Calu3 (cell line): ENCODE measurements at regions not wholly inside any gene's neighbourhood (a gene's known extent, or its start where the extent isn't known, plus 50 kb on each side); places are given as distances from the start of the nearest gene placed in this dataset.

Experiments used
- BruUV-seq: library from RNA; stranded (reverse); fragments of 400-500 nt; replicated peaks from 2 replicates; lab custom pipeline; 2021; lab: Mats Ljungman, UMichigan
- CTCF ChIA-PET: fragments of 300-600 bp; sonication (Branson Sonifier 250); formaldehyde crosslinking; loops from one replicate; lab custom pipeline; 2022; ENCODE audit warnings: antibody characterized with exemption; lab: Charles Lee
- DNase-seq: peaks from one replicate; pipeline ENCODE4 v3.0.0; 2022
- H3K27ac Mint-ChIP-seq: one replicate; pipeline ENCODE4 v1.8.0; 2022; ENCODE audit warnings: mixed read lengths; ENCODE audit not compliant: unreplicated experiment
- H3K27me3 Mint-ChIP-seq: one replicate; pipeline ENCODE4 v1.8.0; 2022; ENCODE audit warnings: mixed read lengths; ENCODE audit not compliant: unreplicated experiment
- H3K36me3 Mint-ChIP-seq: one replicate; pipeline ENCODE4 v1.8.0; 2022; ENCODE audit warnings: mild to moderate bottlenecking, moderate library complexity, mixed read lengths; ENCODE audit not compliant: insufficient read depth, unreplicated experiment
- H3K4me1 Mint-ChIP-seq: one replicate; pipeline ENCODE4 v1.8.0; 2022; ENCODE audit warnings: mild to moderate bottlenecking, low read depth, mixed read lengths; ENCODE audit not compliant: unreplicated experiment
- H3K4me3 Mint-ChIP-seq: one replicate; pipeline ENCODE4 v1.8.0; 2022; ENCODE audit warnings: mild to moderate bottlenecking, low read depth, moderate library complexity, mixed read lengths; ENCODE audit not compliant: unreplicated experiment
- H3K9me3 Mint-ChIP-seq: one replicate; pipeline ENCODE4 v1.8.0; 2022; ENCODE audit warnings: low read depth, mixed read lengths; ENCODE audit not compliant: unreplicated experiment
- CTCF ChIP-seq: fragments of 200-600 bp; IDR thresholded peaks from one replicate; pipeline ENCODE4 v1.8.0; 2022; ENCODE audit warnings: antibody characterized with exemption; ENCODE audit not compliant: unreplicated experiment
- intact Hi-C: fragments of 100-400 bp; cut with micrococcal nuclease; formaldehyde crosslinking; loops from one replicate; pipeline ENCODE4 v1.10.0; 2022; ENCODE audit not compliant: unreplicated experiment

DNA sequence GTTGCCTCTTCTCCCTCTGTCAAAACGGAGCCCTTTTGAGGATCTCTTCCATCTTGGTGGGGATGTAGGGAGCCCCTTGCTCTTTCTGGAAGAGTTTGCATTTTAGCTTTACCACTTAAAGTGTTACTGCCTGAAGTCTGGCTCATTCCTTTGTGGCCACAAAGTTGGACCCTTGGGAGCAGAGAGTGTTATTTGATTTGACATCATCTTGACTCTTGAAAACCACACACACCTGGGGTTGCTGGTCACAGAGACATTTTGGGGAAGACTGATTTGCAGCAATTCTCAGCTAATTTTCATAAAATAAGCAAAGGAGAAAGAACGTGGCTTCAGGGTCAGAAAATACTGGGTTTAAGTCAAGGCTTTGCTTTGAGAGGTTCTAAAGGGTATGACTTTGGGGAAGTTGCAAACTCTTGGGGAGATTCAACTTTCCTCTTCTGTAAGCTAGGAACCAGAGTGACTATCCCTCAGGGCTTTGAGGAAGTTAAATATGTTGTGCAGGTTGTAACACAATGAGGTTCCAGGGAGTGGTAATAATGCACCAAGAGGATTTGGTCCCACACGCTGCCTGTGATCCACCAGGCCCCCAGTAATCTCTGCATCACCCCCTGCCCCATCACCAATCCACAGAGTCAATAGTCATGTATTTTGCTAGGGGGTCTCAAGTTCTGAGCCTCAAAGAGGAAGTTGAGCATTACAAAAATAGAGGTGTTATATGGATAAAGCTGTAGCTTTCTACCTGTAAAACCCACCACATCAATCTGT is 141.6 kb upstream of the SLC24A3 start:
- intact Hi-C loops = no loop called here
- no TSS peak for BruUV-seq

GRCh38 chr20:19071446-19071725 is 141.1 kb upstream of the SLC24A3 start:
- no peak for TF ChIP-seq CTCF
- intact Hi-C loops = no loop called here
- H3K9me3 Mint-ChIP-seq = no peaks in the 10 kb centered on the region
- H3K27me3 Mint-ChIP-seq = no peaks in the 10 kb centered on the region
- H3K27ac Mint-ChIP-seq = no peak overlapping the region
- no peaks in the 10 kb centered on the region for H3K36me3 Mint-ChIP-seq
- no peak for DNase-seq
- CTCF ChIA-PET = no interaction called here
- H3K4me1 Mint-ChIP-seq = no peaks in the 10 kb centered on the region
- no peak overlapping the region for H3K4me3 Mint-ChIP-seq
- no TSS peak for BruUV-seq

More for the DNA sequence above, 141.6 kb upstream of the SLC24A3 start:
- Mint-ChIP-seq H3K9me3 (no peaks in the 10 kb centered on the region), H3K27ac (no peak overlapping the region), H3K27me3 (no peaks in the 10 kb centered on the region), H3K36me3 (no peaks in the 10 kb centered on the region), H3K4me3 (no peak overlapping the region), H3K4me1 (no peaks in the 10 kb centered on the region)
- no peak for DNase-seq
- CTCF ChIA-PET = no interaction called here
- TF ChIP-seq CTCF = no peak

DNA sequence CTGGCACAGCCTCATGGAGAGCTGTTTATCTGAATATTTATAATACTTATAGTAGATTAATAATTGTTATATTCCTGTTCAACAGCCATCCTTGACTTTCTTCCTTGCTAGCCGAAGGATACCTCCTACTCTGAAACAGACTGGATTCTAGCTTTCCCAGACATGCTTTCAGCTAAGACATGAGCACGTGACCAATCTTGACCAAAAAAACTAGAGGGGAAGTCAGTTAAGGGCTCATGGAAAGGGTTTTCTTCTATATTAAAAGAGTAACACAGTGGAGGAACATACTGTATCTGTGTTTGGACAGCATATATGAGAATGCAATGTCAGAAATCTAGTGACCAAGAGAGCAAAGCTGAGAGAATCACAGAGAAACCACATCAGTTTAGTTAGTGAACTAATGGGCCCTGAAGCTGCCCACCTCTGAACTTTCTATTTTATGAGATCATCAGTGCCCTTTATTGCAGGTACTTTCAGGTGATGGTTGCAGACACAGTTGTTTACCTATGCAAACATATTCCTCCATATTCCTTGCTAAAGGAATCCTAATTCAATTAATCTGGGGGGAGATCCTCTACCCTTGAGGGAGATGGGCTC is 140.4 kb upstream of the SLC24A3 start:
- BruUV-seq = no TSS peak

DNA sequence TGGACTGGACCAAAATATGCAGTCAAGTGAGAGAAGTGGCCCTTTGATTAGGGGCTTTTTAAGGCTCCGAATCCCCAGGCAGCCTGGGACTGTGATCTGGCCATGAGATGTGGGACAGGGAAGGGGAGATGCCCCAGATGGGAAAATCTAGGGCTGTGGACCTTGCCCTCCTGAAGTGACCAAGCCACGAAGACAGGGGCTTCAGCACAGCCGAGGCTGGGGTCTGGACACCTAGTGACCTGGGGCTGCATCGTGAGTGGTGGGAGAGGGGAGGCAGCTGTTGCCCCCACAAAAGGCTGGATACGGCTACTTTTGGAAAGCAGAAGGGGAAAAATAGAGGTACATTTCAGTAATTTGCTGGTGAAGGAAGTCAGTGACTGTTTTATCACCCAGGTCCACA is 139.5 kb upstream of the SLC24A3 start:
- CTCF ChIA-PET = no interaction called here
- TF ChIP-seq CTCF = no peak

More for the DNA sequence above, 140.4 kb upstream of the SLC24A3 start:
- intact Hi-C loops = no loop called here
- no peak overlapping the region for H3K27ac Mint-ChIP-seq
- no peak overlapping the region for H3K4me3 Mint-ChIP-seq
- CTCF ChIA-PET = no interaction called here
- no peaks in the 10 kb centered on the region for H3K9me3 Mint-ChIP-seq
- no peak for TF ChIP-seq CTCF
- H3K4me1 Mint-ChIP-seq = no peaks in the 10 kb centered on the region
- DNase-seq = no peak
- H3K36me3 Mint-ChIP-seq = no peaks in the 10 kb centered on the region
- H3K27me3 Mint-ChIP-seq = no peaks in the 10 kb centered on the region

More for the DNA sequence above, 139.5 kb upstream of the SLC24A3 start:
- Mint-ChIP-seq H3K9me3 (no peaks in the 10 kb centered on the region), H3K36me3 (no peaks in the 10 kb centered on the region), H3K27ac (no peak overlapping the region), H3K27me3 (no peaks in the 10 kb centered on the region), H3K4me3 (no peak overlapping the region), H3K4me1 (no peaks in the 10 kb centered on the region)
- no TSS peak for BruUV-seq
- no peak for DNase-seq
- intact Hi-C loops = no loop called here
